ENCODE measurements at regions not wholly inside any gene's neighbourhood (a gene's known extent, or its start where the extent isn't known, plus 50 kb on each side); places are given as distances from the start of the nearest gene placed in this dataset.

- no peak for DNase-seq
Observed at GRCh38 chr13:76792731-76793347, 93.4 kb downstream of the KCTD12 start.

- no peak for DNase-seq
Observed at GRCh38 chr13:76790980-76791819, 95.0 kb downstream of the KCTD12 start.

- no peak for DNase-seq
Observed at GRCh38 chr13:76790526-76790925, 95.7 kb downstream of the KCTD12 start.

- DNase-seq: no peak
Observed at GRCh38 chr13:76783798-76784197, 102.4 kb downstream of the KCTD12 start.

DNA sequence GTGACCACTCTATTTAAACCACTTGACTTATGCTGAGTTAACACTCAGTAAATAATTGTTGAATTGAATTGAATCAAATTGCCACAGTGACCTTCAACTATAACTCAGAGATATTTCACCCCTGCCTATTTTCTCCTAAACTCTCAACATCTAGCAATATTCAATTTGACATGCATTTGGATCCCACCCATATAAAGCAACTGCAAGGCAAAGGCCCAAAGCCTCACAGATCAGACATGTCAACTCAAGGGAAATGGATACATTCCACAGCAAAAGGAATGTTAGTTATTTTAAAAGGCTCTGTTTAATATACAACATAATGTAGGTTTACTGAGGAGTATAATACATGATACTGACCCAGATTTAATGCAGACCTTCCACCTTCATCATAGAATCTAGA lies 107.4 kb downstream of the KCTD12 start:
- no peak for DNase-seq

DNA sequence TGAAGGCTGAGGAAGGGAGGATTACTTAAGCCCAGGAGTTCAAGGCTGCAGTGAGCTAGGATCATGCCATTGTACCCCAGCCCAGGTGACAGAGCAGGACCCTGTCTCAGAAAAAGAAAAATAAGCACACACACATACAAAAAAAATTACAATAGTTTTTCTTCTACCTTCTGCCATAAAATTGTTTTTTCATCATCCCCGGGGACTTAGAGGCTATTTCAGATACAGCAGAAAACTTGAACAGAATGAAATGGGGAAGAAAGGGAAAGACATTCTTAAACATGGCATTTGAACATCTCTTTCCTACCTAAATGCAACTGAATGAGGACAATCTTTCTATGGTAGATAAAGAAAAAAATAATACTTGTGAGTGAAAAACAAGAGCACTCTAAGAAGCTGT lies 109.1 kb downstream of the KCTD12 start:
- DNase-seq: no peak

DNA sequence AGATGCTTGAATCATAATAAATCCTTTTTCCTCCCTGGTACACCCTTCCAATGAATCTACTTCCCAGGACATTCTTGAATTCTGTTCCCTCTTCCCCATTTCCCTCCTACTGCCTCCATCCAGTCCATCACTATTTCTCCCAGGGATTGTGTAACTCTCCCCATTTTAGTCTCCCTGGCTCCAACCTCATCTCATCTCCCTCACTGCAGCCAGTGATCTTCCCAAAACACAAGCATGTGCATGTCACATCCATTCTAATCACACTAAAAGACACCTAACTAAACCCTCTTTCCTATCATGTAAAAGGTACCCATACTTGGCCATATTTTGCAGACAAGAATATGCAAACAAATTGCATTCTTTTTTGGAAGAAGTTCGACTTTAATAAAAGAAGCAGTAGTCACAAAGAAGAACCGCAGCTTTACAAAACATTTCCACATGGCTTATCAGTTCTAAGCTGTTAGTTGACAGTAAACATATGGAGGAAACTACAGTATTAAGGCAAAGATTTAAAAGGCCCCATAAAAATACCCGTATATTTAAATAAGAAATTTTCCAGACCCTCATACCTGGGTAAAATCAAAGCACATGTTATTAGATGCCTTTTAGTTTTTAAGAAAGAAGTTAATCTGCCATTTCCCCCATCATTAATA lies 111.0 kb downstream of the KCTD12 start:
- no peak for DNase-seq

- no peak for DNase-seq
Observed at GRCh38 chr13:76773448-76774094, 112.6 kb downstream of the KCTD12 start.

DNA sequence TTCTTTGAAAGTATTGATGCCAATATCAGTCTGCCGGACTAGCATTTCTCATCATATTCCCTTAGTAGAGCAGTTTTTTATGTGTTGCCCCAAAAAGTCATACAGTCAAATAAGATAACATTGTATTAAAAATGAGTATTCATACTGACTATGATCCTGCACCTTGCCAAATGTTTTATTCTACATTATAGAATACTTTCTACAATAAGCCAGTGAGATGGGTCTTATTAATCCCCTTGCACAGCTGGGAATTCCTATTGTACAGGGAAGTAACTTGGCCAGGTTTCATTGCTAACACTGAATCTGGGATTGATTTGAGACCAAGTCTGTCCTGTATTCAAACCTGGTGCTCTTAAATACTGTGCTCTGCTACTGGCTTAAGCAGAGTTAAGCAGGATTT lies 114.0 kb downstream of the KCTD12 start:
- DNase-seq: no peak

DNA sequence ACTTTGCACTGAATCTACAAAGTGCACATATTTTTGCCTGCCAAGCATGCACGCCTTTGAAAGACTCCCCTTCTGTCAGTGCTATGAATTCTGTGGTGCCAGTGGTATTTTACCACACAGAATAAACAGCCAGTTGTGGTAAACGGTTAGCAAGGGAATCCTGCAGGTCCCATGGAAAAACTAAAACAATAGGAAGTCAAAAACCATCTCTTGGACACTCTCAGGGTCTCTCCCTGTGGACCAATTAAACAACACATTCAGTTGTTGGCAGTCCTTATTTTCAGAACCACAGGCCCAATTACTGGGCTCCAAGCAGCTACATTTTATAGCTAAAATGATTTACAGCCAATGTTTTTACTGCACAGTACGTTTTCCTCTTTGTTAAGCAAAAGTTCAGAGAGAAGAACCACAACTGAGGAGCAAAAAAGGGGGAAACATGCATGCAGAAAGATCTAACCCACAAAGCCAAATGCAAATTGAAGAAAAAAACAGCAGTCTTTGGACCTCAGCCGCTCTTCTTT lies 116.9 kb downstream of the KCTD12 start:
- DNase-seq: no peak

- no peak for DNase-seq
Observed at GRCh38 chr13:76768384-76768783, 117.8 kb downstream of the KCTD12 start.

DNA sequence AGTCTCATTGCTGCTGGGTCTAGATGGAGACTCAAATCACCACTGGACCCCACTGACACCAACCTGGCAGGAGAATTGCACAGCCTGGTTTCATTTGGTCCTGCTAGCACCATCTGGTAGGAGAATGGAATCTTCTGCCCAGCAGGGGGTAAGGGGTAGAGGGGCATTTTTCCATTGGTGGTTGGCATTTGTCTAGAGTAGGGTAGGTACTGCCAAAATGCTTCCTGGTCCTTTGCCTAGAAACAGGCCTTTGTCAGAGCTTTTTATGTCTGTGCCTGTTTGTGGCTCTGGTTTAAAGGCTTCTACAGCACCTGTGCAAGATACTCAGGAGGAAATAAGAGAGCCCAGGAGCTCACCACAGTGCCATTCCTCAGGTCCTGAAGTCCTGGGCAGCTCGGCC lies 121.3 kb downstream of the KCTD12 start:
- no peak for DNase-seq

GRCh38 chr13:76764429-76764828 lies 121.8 kb downstream of the KCTD12 start:
- DNase-seq: no peak

DNA sequence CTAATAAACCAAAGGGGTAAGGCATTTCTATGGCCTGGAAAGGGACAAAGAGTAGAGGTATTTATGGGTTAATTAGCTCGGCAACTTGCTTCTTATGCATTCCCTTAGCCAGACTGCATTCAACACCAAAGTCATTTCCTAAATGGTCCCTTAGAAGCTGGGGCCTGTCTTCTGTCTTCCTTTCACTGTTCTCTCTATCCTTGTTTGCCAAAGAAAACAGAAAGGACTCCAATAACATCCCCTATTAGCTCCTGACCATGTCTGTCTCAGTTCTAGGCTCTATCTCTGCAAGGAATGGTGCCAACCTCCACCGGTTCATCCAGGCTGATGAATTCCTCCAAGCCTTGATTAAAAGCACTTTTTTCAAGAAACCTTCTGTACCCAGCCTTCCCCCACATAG lies 123.5 kb downstream of the KCTD12 start:
- DNase-seq: no peak

DNA sequence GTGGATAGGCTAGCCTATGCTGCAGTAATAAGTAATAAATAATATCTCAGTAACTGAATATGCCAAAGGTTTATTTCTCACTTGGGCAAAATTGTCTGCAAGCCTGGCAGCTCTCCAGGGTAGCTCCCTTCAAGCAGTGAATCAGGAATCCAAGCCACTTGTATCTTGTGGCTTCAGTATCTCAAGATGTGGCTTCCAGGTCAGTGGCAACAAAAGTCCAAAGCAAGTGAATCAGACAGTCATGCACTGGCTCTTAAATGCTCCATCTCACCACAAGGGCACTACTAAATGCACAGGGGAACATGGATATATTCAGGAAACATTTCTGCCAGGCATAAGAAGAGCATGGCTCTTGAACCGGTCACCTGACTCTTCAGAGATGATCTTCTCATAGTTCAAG lies 126.3 kb downstream of the KCTD12 start:
- DNase-seq: no peak

- DNase-seq: no peak
Observed at GRCh38 chr13:76758738-76759137, 127.5 kb downstream of the KCTD12 start.

- no peak for DNase-seq
Observed at GRCh38 chr13:76758257-76758656, 127.9 kb downstream of the KCTD12 start.

DNA sequence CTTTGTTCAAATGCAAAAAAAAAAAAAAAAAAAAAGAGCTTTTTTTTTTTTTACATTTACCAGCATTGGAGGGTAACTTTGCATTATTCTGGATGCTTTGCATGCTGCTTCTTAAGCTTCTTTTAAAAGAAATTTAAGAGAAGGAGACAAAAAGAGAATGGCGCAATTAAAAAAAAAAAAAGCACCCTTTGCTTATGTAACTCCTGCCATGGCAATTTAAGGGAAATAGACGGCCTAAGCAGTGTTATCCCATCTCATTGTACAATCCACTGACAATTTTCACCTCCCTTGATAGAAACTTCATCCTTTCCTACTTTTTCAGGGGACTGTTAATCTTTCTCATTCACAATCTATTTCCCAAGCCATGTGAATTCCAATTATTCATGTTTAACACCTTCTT lies 129.8 kb downstream of the KCTD12 start:
- DNase-seq: no peak

DNA sequence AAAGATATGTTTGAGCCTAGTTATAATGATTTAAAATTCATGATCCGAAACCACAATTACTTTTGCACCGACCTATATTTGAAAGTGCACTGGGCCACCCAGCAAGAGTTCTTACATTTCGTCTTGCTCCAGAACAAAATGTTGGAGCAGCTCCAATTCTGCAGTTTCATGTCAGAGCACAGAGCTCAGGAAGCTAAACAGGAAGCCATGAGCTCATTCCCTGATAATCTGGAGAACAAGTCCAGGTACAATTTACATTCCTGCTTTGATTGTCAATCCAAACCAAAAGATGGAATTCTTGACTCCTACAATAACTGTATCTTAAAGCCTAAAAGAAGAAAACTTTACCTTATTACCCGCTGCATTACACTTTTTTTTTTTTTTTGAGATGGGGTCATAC lies 131.8 kb downstream of the KCTD12 start:
- no peak for DNase-seq

DNA sequence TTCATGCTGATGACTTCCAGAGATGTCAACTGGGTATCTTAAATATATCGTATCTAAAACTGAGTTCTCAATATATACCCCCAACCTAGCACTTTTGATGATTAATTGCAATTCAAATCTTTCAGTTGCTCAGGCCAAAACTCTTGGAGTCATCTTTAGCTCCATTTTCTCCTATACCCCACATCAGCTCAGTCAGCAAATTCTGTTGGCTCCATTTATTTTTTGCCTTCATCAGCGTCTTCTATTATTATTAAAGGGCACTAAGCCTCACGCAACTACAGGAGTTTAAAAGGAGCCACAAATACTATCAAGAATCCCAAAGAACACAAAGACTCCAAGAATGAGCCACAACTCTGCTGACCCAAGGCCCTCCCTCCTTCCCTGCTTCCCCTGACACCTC lies 134.9 kb downstream of the KCTD12 start:
- DNase-seq: no peak

DNA sequence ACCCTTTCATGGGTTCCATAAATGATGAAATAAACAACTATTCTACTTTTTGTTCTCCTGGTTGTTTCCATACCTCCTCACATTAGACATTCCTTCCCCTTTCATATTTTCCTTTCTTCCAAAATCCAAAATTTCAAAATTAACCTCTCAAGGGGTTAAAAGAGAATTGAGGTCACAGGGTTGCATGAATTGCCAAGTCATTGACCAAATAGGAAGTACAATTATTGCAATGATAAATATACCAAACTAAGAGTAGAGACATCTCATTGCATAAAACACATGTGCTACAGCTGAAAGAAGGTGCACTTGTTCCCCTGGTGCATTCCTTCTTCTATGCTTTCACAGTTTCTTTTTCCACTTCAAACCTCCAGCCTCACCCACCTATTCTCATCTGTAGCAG lies 136.1 kb downstream of the KCTD12 start:
- no peak for DNase-seq

DNA sequence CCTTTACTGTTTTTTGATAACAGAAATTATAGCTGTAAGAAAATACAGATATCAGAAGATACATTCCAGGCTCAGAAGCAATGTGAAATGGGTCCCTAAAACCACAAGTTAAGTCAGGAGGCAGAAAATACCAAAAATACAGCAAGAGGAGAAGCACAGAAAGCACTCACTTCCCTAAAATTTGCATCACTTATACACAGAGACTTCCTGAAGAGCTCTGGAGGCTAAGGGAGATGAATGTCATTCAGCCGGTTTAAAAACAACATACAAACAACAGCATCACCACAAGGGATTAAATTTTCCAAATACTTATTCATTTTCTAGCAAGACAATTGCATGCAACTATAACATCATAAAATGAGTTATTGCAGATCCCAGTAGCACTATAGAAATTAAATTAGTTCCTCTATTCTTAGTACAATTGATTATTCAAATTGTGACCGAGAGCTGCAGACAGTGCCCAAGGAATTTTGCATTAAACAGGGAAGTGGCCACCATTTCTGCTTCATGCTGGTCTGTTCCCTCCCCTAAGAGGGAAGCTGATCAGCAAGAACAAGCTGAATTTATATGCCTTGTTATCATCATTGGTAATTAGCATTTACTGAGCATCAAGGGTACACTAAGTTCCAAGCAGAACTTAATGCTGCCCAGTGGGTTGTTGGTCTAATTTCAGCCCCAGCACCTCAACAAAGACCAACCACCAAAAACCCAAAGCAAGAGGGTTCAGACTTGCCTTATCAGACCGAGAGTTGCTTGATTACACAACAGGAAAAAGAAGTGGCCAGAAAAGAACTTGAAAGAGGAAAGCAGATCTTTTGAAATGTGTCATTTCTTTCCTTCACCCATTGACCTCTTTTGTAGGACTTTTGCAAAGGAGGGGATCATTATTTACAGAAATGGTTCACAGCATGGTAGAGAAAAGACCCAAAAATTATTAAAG lies 140.7 kb downstream of the KCTD12 start:
- DNase-seq: no peak
